ENCODE measurements at regions not wholly inside any gene's neighbourhood (a gene's known extent, or its start where the extent isn't known, plus 50 kb on each side); places are given as distances from the start of the nearest gene placed in this dataset.

DNA sequence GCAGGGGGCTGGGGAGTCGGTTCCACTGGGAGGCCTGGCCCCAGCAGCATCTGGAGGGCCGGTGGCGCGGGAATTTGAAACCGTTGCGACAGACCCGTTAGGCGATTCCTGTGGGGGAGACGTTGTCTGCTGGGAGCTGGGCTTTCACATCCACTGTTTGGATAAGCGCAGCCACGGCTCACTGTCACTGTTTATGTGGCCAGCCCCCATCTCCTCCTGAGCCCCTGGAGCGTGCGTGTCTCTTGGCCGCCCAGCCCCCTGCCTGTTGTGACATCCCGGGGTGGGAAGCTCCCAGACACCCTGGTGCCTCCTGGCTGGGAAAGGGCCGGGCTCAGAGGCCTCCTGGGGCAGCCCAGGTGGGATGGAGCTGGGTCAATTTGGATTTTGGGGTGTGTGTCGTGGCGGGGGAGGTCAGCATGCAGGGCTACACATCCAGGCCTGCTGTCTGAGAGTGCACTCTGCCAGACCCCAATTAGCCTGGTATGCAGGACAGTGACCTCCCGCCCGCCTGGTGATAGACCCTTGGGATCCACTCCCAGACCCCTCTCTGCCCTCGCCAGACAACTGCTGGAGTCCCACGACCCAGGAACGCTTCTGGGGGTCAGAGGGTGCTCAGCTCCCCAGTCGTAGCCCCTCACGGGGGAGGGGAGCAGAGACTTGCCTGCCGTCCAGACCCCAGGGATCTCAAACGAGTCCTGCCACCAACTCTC is 62.0 kb upstream of the RNU6ATAC start:
- TF ChIP-seq ZNF274 (IDR thresholded peaks at IDR 0.05; ENCODE audit: low read depth, low read length) (no peak), SUZ12 (IDR thresholded peaks at IDR 0.05; ENCODE audit: extremely low read depth, insufficient read depth, insufficient read length) (no peak), YY1 (IDR thresholded peaks at IDR 0.05; ENCODE audit: insufficient read depth, insufficient read length) (no peak)
